GM12865 (cell line): ENCODE measurements at regions not wholly inside any gene's neighbourhood (a gene's known extent, or its start where the extent isn't known, plus 50 kb on each side); places are given as distances from the start of the nearest gene placed in this dataset.

Source experiments
- DNase-seq: peaks from one replicate; pipeline ENCODE4 v3.0.0; 2010; ENCODE audit warnings: low read depth
- H3K4me3 ChIP-seq: 2 replicates; pipeline ENCODE4 v1.5.1; 2011; ENCODE audit warnings: mild to moderate bottlenecking, low read depth, low read length, control low read depth
- TF ChIP-seq, protein P1 (sequence below): IDR thresholded peaks from 2 replicates; pipeline ENCODE4 v1.5.1; 2011; ENCODE audit warnings: low read length, control low read depth, low read depth, inconsistent platforms; ENCODE audit not compliant: insufficient read depth; ENCODE audit errors: missing control alignments

DNA sequence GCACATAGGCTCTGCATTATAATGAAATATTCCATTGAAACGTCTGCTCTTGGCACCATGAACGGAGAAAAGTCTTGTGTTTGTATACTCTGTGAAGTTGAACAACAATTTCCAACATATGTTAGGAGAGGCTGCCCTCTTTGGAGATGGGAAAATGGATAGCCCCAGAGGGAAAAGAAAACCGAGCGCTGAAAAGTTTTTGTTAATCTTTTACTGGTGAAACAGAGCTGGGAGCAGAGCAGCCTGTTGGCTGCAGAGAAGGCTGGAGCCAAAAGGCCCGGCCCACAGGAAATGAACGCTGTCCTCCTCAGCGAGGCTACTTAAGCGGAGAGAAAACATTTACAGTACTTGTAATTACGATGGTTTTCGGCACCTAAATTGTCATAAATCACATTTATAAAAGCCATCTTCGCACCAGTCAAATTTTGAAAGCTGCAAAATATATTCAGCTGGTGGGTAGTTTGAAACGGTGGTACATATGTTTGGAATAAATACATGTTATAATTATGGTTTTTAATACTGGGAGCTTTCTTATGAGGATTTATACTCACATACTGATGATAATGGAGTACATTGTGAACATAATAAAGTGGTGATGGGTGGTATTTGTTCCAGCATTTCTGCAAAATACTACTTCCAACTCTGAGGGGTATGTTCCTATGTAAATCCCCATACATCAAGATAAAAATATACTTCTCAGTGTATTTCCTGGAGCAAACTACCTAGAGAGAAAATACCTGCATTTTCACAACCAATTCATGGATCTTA lies 129.6 kb upstream of the CNTLN start:
- TF ChIP-seq, protein P1, sequence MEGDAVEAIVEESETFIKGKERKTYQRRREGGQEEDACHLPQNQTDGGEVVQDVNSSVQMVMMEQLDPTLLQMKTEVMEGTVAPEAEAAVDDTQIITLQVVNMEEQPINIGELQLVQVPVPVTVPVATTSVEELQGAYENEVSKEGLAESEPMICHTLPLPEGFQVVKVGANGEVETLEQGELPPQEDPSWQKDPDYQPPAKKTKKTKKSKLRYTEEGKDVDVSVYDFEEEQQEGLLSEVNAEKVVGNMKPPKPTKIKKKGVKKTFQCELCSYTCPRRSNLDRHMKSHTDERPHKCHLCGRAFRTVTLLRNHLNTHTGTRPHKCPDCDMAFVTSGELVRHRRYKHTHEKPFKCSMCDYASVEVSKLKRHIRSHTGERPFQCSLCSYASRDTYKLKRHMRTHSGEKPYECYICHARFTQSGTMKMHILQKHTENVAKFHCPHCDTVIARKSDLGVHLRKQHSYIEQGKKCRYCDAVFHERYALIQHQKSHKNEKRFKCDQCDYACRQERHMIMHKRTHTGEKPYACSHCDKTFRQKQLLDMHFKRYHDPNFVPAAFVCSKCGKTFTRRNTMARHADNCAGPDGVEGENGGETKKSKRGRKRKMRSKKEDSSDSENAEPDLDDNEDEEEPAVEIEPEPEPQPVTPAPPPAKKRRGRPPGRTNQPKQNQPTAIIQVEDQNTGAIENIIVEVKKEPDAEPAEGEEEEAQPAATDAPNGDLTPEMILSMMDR, result no peak
- H3K4me3 ChIP-seq, result no peak overlapping the region
- DNase-seq, result no peak

DNA sequence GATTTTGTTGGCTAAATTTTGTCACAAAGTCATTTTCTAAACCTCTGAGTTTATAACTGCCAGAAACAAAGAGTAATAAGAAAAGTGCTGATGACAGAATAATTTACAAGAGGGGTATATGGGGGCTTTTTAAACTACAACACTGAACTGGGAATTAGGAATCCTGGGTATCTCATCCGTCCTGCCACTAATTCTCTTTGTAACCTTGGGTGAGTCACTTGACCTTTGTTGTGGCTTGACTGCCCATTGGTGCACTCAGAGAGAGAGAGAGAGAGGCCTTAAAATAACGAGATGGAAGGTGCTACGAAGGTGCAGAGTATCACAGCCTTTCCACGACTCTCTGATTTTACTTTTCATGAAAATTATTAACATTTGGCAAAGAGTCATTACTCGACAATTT lies 130.3 kb upstream of the CNTLN start:
- H3K4me3 ChIP-seq, result no peak overlapping the region
- TF ChIP-seq, protein P1, result no peak
- DNase-seq, result no peak

DNA sequence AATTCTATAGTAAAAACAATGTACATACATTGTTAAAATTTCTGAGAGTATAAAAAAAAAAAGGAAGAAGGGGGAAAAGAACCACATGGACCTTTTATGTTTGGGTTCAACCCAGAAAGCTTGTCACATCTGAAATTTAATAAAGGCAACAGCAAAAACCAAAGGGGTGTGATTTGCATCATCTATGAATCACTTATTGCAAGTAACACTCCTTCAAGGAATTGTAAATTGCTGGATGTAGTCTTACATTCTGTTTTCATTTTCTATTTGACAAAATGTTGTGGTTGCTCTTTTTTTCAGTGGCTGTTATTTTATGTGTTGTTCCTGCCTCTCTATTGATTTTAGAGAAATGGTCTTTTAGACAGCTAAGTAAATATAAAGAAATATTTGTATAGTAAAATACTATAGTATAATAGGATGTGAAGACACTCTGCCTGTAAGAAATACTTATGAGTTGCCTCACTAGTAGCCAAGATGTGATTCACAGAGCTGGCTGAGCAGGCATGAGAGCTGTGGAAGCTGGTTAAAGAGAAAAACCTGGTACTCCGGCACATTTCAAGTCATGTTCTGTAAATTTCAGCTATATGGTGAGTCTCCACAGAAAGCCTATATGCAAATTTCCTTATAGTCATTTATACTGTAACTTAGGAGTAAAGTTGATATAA lies 131.1 kb upstream of the CNTLN start:
- DNase-seq, result no peak
- H3K4me3 ChIP-seq, result no peak overlapping the region
- TF ChIP-seq, protein P1, result no peak

DNA sequence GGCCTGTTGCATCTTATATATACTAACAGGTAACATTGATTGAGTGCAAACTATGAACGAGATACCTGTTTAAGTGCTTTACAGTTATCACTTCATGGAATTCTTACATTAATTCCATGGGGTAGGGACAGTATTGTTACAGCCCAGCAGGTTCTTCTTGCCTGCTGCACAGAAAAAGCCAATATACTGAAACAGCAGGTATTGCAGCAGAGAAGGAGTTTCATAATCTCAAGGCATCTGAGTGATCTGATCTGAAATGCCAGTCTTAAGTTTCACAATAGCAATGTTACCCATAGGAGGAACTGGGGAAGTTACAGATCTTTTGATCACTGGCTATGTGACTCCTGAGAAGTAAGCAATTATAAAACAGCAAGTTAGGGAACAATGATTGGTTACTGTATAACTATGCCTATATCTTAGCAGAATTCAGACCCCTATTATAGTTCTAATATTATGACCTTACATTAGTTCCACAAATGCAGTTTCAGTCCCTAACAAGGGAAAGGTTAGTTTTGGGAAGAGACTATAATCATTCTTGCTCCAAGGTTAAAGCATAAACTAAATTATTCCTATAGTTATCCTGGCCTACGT lies 126.5 kb upstream of the BNC2 start:
- TF ChIP-seq, protein P1, result no peak
- H3K4me3 ChIP-seq, result no peak overlapping the region
- no peak for DNase-seq

DNA sequence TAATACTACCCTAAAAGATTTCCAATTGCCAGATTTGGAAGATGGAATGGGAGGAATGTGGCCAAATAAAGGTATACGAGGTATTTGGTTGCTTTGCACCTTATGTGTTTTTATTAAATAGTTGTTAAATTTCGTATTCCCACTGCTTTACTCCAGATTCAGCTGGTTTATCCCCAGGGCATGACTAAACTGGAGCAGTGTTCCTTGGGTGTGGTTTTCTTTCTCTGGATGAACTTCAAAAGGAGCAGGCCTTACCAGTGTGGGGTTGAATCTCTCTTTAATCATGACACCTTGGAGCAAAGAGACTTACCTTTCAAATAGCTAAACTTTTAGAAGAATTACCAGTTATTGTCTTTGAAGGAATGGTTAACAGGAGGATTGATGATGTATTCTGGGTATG lies 121.7 kb upstream of the BNC2 start:
- no peak for DNase-seq
- TF ChIP-seq, protein P1, result no peak
- no peak overlapping the region for H3K4me3 ChIP-seq

DNA sequence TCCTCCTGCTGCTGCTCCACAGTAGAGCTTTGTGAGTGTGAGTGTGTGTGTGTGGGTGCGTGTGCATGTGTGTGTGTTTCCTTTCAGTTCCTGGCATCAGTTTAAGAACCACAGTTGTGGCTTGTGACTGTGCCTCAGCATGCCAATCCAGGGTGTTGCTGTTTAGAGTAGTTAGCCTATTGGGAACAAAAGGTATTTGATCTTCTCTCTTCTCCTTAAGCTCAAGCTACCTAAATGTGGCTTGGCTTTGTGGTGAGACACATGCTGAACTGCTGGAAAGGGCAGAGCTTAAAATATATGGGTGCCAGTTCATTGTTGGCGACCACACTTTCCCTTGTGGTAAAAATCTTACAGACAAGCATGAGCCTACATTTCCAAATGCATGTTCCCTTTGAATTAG lies 116.6 kb upstream of the BNC2 start:
- H3K4me3 ChIP-seq, result no peak overlapping the region
- no peak for DNase-seq
- TF ChIP-seq, protein P1, result no peak
